Fibroblast of lung (primary cell): ENCODE measurements at regions not wholly inside any gene's neighbourhood (a gene's known extent, or its start where the extent isn't known, plus 50 kb on each side); places are given as distances from the start of the nearest gene placed in this dataset.

Source experiments
- EZH2 ChIP-seq: IDR thresholded peaks from 2 replicates; pipeline ENCODE4 v1.5.1; 2012; ENCODE audit warnings: low read length, control low read depth, mild to moderate bottlenecking; ENCODE audit errors: missing control alignments
- TF ChIP-seq, protein P1 (sequence below), 2 donors: IDR thresholded peaks in 1 of 2; conservative IDR thresholded peaks in 1 of 2; 1 replicate in 1 of 2; 2 replicates in 1 of 2; pipeline ENCODE4 v1.5.1; 2011 to 2012; ENCODE audit warnings: low read length in 2 of 2, control low read depth in 1 of 2, inconsistent platforms in 1 of 2, low read depth in 1 of 2, mild to moderate bottlenecking in 1 of 2

DNA sequence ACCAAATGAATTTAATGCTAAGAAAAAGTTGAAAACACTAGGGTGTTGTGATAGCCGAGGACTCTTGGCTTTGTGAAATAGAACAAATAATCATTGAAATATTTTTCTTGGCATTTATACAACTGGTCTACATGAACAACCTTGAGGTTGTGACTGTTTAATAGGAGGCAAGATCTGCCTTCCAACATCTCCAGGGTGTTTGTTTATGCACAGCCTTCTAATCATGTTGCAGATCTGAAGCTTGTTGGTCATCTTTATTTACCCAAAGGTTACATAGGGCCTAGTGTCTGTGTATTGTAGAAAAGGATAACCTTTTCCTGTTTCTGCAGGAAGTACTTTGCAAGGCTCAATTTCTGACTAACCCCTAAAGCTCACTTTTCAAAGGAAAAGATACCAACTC, 65.2 kb upstream of the RANBP3L start:
- TF ChIP-seq, protein P1, sequence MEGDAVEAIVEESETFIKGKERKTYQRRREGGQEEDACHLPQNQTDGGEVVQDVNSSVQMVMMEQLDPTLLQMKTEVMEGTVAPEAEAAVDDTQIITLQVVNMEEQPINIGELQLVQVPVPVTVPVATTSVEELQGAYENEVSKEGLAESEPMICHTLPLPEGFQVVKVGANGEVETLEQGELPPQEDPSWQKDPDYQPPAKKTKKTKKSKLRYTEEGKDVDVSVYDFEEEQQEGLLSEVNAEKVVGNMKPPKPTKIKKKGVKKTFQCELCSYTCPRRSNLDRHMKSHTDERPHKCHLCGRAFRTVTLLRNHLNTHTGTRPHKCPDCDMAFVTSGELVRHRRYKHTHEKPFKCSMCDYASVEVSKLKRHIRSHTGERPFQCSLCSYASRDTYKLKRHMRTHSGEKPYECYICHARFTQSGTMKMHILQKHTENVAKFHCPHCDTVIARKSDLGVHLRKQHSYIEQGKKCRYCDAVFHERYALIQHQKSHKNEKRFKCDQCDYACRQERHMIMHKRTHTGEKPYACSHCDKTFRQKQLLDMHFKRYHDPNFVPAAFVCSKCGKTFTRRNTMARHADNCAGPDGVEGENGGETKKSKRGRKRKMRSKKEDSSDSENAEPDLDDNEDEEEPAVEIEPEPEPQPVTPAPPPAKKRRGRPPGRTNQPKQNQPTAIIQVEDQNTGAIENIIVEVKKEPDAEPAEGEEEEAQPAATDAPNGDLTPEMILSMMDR (conservative IDR thresholded peaks at IDR 0.05 in 1 of 2, IDR thresholded peaks at IDR 0.05 in 1 of 2; ENCODE audit: low read depth in 1 of 2, low read length in 2 of 2) = no peak
- TF ChIP-seq EZH2 = no peak
